MM.1S (cell line): ENCODE measurements at regions not wholly inside any gene's neighbourhood (a gene's known extent, or its start where the extent isn't known, plus 50 kb on each side); places are given as distances from the start of the nearest gene placed in this dataset.

ENCODE experiments used
- EZH2phosphoT487 ChIP-seq: fragments of 300-600 bp; sonication (generic); IDR thresholded peaks from 2 replicates; pipeline ENCODE4 v1.6.1; 2018; ENCODE audit warnings: antibody characterized with exemption, low read length
- TF ChIP-seq, protein P1 (sequence below): fragments of 300-600 bp; sonication (generic); IDR thresholded peaks from 2 replicates; pipeline ENCODE4 v1.5.1; 2016; ENCODE audit warnings: antibody characterized with exemption, low read length, mixed read lengths

DNA sequence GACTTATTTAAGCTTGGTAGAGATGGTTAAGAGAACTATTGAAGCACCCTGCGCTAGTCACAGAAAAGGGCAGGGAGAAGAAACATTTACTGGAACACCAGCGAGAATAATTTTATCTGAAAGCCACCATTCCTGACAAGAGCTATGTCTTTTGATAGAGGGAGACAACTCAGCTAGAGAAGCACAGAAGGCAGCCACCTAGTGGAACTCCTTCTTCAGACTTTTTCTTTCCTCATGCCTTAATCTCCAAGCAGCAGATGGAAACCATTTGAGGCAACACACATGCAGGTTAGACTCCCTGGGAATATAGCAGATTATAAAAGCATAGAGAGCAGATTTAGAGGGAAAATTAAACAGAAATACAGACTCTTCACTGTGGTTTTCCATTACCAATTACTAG is 813.4 kb downstream of the SLITRK6 start:
- no peak for TF ChIP-seq EZH2phosphoT487
- TF ChIP-seq, protein P1, sequence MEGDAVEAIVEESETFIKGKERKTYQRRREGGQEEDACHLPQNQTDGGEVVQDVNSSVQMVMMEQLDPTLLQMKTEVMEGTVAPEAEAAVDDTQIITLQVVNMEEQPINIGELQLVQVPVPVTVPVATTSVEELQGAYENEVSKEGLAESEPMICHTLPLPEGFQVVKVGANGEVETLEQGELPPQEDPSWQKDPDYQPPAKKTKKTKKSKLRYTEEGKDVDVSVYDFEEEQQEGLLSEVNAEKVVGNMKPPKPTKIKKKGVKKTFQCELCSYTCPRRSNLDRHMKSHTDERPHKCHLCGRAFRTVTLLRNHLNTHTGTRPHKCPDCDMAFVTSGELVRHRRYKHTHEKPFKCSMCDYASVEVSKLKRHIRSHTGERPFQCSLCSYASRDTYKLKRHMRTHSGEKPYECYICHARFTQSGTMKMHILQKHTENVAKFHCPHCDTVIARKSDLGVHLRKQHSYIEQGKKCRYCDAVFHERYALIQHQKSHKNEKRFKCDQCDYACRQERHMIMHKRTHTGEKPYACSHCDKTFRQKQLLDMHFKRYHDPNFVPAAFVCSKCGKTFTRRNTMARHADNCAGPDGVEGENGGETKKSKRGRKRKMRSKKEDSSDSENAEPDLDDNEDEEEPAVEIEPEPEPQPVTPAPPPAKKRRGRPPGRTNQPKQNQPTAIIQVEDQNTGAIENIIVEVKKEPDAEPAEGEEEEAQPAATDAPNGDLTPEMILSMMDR: no peak
